ENCODE measurements at regions not wholly inside any gene's neighbourhood (a gene's known extent, or its start where the extent isn't known, plus 50 kb on each side); places are given as distances from the start of the nearest gene placed in this dataset.
A peak's percentile ranks its signal among the peaks of the same experiment; 100 is the strongest.
"Not testable (repeated sequence)": the region's sequence is repeated elsewhere in the genome, so short reads cannot be mapped to it uniquely, and the experiment has no call there.

GRCh38 chr5:109992264-109992915 lies 302.7 kb downstream of the MAN2A1 start:
- no peak for DNase-seq

- DNase-seq, result no peak
Observed at GRCh38 chr5:109994135-109994534, 304.4 kb downstream of the MAN2A1 start.

- DNase-seq, result no peak
Observed at GRCh38 chr5:109996246-109996645, 306.5 kb downstream of the MAN2A1 start.

GRCh38 chr5:109997161-109997560 lies 307.4 kb downstream of the MAN2A1 start:
- DNase-seq, result no peak

GRCh38 chr5:109998208-109998607 lies 308.5 kb downstream of the MAN2A1 start:
- no peak for DNase-seq

GRCh38 chr5:109998726-109999125 lies 309.0 kb downstream of the MAN2A1 start:
- DNase-seq, result no peak

GRCh38 chr5:110001648-110002047 lies 311.9 kb downstream of the MAN2A1 start:
- DNase-seq, result no peak

- no peak for DNase-seq
Observed at GRCh38 chr5:110002652-110003051, 312.9 kb downstream of the MAN2A1 start.

GRCh38 chr5:110005907-110006562 lies 316.3 kb downstream of the MAN2A1 start:
- DNase-seq, result not testable (repeated sequence)

- no peak for DNase-seq
Observed at GRCh38 chr5:110007101-110007500, 317.4 kb downstream of the MAN2A1 start.

- no peak for DNase-seq
Observed at GRCh38 chr5:110008131-110008530, 318.4 kb downstream of the MAN2A1 start.

- DNase-seq, result no peak
Observed at GRCh38 chr5:110012145-110012544, 322.4 kb downstream of the MAN2A1 start.

GRCh38 chr5:110013017-110013416 lies 323.3 kb downstream of the MAN2A1 start:
- no peak for DNase-seq

- DNase-seq, result no peak
Observed at GRCh38 chr5:110017854-110018253, 328.1 kb downstream of the MAN2A1 start.

GRCh38 chr5:110018509-110018908 lies 328.8 kb downstream of the MAN2A1 start:
- DNase-seq, result no peak

GRCh38 chr5:110019119-110019518 lies 329.4 kb downstream of the MAN2A1 start:
- DNase-seq, result no peak

GRCh38 chr5:110019780-110020179 lies 330.1 kb downstream of the MAN2A1 start:
- no peak for DNase-seq

- DNase-seq, result no peak
Observed at GRCh38 chr5:110021251-110021650, 331.5 kb downstream of the MAN2A1 start.

- DNase-seq, result no peak
Observed at GRCh38 chr5:110025160-110025559, 335.4 kb downstream of the MAN2A1 start.

GRCh38 chr5:110027527-110028322 lies 338.0 kb downstream of the MAN2A1 start:
- DNase-seq, result no peak

GRCh38 chr5:110031402-110032140 lies 341.8 kb downstream of the MAN2A1 start:
- peak; percentile 55 for DNase-seq

- DNase-seq, result no peak
Observed at GRCh38 chr5:110032376-110032775, 342.6 kb downstream of the MAN2A1 start.

- no peak for DNase-seq
Observed at GRCh38 chr5:110034056-110034600, 344.4 kb downstream of the MAN2A1 start.
